Cardiac muscle cell (in vitro differentiated cells and primary cell): ENCODE measurements at regions not wholly inside any gene's neighbourhood (a gene's known extent, or its start where the extent isn't known, plus 50 kb on each side); places are given as distances from the start of the nearest gene placed in this dataset.

Experiments used
- DNase-seq, 2 donors: peaks; one replicate each; pipeline versions ENCODE4 v3.0.0 to v3.0.0-alpha.2; 2010 to 2017; ENCODE audit warnings: low read depth in 1 of 2, low spot score in 1 of 2
- H3K27ac ChIP-seq: fragments of 200-600 bp; sonication (generic); 2 replicates; pipeline ENCODE4 v1.5.1; 2016
- H3K27me3 ChIP-seq: fragments of 200-600 bp; sonication (generic); 2 replicates; pipeline ENCODE4 v1.6.0; 2016; ENCODE audit warnings: control low read depth
- H3K36me3 ChIP-seq: fragments of 200-600 bp; sonication (generic); 2 replicates; pipeline ENCODE4 v1.5.1; 2016; ENCODE audit warnings: control low read depth
- H3K4me1 ChIP-seq: fragments of 200-600 bp; sonication (generic); 2 replicates; pipeline ENCODE4 v1.8.1; 2017; ENCODE audit warnings: low read depth, mild to moderate bottlenecking, mixed run types
- H3K4me3 ChIP-seq: fragments of 200-600 bp; sonication (generic); 2 replicates; pipeline ENCODE4 v1.5.1; 2016; ENCODE audit warnings: mild to moderate bottlenecking
- H3K9me3 ChIP-seq: fragments of 200-600 bp; sonication (generic); 2 replicates; pipeline ENCODE4 v1.5.1; 2017; ENCODE audit warnings: low read depth, mild to moderate bottlenecking, control low read depth
- TF ChIP-seq, protein P1 (sequence below): IDR thresholded peaks from 2 replicates; pipeline ENCODE4 v1.5.1; 2012; ENCODE audit warnings: low read depth, mild to moderate bottlenecking, low read length

- Histone ChIP-seq H3K9me3 (no peaks in the 10 kb centered on the region), H3K27ac (no peak overlapping the region), H3K27me3 (no peaks in the 10 kb centered on the region), H3K4me3 (no peak overlapping the region), H3K36me3 (no peaks in the 10 kb centered on the region), H3K4me1 (peaks cover 6% of the 10 kb centered on the region)
- TF ChIP-seq, protein P1, sequence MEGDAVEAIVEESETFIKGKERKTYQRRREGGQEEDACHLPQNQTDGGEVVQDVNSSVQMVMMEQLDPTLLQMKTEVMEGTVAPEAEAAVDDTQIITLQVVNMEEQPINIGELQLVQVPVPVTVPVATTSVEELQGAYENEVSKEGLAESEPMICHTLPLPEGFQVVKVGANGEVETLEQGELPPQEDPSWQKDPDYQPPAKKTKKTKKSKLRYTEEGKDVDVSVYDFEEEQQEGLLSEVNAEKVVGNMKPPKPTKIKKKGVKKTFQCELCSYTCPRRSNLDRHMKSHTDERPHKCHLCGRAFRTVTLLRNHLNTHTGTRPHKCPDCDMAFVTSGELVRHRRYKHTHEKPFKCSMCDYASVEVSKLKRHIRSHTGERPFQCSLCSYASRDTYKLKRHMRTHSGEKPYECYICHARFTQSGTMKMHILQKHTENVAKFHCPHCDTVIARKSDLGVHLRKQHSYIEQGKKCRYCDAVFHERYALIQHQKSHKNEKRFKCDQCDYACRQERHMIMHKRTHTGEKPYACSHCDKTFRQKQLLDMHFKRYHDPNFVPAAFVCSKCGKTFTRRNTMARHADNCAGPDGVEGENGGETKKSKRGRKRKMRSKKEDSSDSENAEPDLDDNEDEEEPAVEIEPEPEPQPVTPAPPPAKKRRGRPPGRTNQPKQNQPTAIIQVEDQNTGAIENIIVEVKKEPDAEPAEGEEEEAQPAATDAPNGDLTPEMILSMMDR: no peak
- no peak for DNase-seq
Observed at GRCh38 chr2:52194342-52194741, 1162.4 kb upstream of the NRXN1 start.

DNA sequence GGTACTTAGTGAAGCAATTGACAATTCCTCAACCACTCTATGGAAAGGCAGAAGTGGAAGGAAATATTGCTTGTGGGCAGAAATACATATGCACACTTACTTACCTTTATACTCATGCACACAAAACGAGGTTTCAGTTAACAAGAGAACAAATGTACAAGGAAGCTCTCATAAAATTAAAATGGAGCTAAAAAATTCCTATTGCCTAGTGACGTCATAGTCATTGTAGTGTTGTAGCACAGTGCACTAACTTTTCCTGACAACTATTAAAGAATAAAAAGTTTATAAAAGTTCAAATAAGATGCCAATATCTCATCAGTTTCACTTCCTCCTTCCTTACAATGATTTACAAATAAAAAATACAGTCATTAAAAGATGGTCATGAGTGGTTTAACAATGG is 1161.9 kb upstream of the NRXN1 start:
- H3K27ac ChIP-seq: no peak overlapping the region
- no peaks in the 10 kb centered on the region for H3K9me3 ChIP-seq
- no peaks in the 10 kb centered on the region for H3K27me3 ChIP-seq
- H3K36me3 ChIP-seq: no peaks in the 10 kb centered on the region
- peaks cover 6% of the 10 kb centered on the region for H3K4me1 ChIP-seq
- no peak for DNase-seq
- no peak overlapping the region for H3K4me3 ChIP-seq
- TF ChIP-seq, protein P1: no peak

- Histone ChIP-seq H3K4me3 (no peak overlapping the region), H3K27ac (no peak overlapping the region), H3K36me3 (no peaks in the 10 kb centered on the region), H3K27me3 (no peaks in the 10 kb centered on the region), H3K9me3 (no peaks in the 10 kb centered on the region), H3K4me1 (peaks cover 6% of the 10 kb centered on the region)
- TF ChIP-seq, protein P1: no peak
- no peak for DNase-seq
Observed at GRCh38 chr2:52192656-52193055, 1160.7 kb upstream of the NRXN1 start.

- Histone ChIP-seq H3K9me3 (no peaks in the 10 kb centered on the region), H3K4me3 (no peak overlapping the region)
Observed at GRCh38 chr2:52181080-52181479, 1149.1 kb upstream of the NRXN1 start.

GRCh38 chr2:52178845-52179244 is 1146.9 kb upstream of the NRXN1 start:
- H3K27ac ChIP-seq: no peak overlapping the region
- H3K9me3 ChIP-seq: no peaks in the 10 kb centered on the region
- DNase-seq: no peak
- no peaks in the 10 kb centered on the region for H3K36me3 ChIP-seq
- H3K27me3 ChIP-seq: no peaks in the 10 kb centered on the region
- no peaks in the 10 kb centered on the region for H3K4me1 ChIP-seq
- TF ChIP-seq, protein P1: no peak
- no peak overlapping the region for H3K4me3 ChIP-seq

More at GRCh38 chr2:52181080-52181479, 1149.1 kb upstream of the NRXN1 start:
- no peaks in the 10 kb centered on the region for H3K4me1 ChIP-seq
- no peak overlapping the region for H3K27ac ChIP-seq
- TF ChIP-seq, protein P1: no peak
- DNase-seq: no peak
- no peaks in the 10 kb centered on the region for H3K36me3 ChIP-seq
- no peaks in the 10 kb centered on the region for H3K27me3 ChIP-seq

DNA sequence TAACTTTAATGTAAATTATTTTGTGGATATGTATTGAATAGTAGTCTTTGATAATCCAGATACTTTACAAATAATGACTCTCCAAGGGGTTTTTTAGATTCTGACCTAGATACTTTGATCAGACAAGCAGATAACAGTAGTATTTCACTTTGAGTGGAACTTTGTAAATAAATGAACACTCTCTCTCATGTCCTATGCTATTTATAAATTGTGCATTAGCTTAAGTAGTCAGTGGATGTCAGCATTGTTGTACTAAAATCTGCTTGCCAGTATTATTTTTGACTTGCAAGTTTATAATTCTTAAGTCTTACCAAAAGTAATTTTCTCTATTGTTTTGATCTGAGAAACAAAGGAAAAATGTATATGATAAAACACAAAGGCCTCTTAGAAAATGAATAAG is 1113.1 kb upstream of the NRXN1 start:
- H3K36me3 ChIP-seq: no peaks in the 10 kb centered on the region
- no peak overlapping the region for H3K27ac ChIP-seq
- H3K4me3 ChIP-seq: no peak overlapping the region
- H3K27me3 ChIP-seq: no peaks in the 10 kb centered on the region
- DNase-seq: no peak
- H3K9me3 ChIP-seq: no peaks in the 10 kb centered on the region
- TF ChIP-seq, protein P1: no peak
- no peaks in the 10 kb centered on the region for H3K4me1 ChIP-seq
